ENCODE measurements at regions not wholly inside any gene's neighbourhood (a gene's known extent, or its start where the extent isn't known, plus 50 kb on each side); places are given as distances from the start of the nearest gene placed in this dataset.

DNA sequence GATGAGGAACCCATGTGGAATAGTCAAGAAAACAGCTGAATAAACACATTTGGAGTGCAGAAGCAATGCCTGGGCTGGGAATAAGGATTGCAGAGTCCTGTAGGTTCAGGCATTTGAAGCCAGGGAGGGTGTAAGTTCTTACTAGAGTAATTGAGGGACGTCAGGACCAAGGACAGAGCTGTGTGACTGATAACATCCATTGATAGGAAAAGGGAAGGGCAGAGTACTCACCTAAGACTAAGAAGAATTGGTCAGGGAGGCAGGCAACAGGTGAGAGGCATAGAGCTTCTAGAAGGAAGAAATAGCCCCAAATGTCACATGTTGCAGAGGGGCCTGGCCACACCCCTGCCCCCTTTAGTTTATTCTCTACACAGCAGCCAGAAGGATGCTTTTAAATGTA lies 79.8 kb upstream of the TMEM132E start:
- Mint-ChIP-seq H3K9me3 (ENCODE audit: low read depth) (no peaks in the 10 kb centered on the region), H3K36me3 (ENCODE audit: low read depth) (no peaks in the 10 kb centered on the region), H3K4me1 (peaks cover 5% of the 10 kb centered on the region), H3K4me3 (no peak overlapping the region), H3K27me3 (peaks cover 23% of the 10 kb centered on the region), H3K27ac (no peak overlapping the region)
- DNase-seq (peak; percentile 30), ATAC-seq (no peak)
- CTCF ChIA-PET, result no interaction called here
- POLR2A ChIA-PET, result no interaction called here
- intact Hi-C loops (cut with DNase I, micrococcal nuclease), result no loop called here

DNA sequence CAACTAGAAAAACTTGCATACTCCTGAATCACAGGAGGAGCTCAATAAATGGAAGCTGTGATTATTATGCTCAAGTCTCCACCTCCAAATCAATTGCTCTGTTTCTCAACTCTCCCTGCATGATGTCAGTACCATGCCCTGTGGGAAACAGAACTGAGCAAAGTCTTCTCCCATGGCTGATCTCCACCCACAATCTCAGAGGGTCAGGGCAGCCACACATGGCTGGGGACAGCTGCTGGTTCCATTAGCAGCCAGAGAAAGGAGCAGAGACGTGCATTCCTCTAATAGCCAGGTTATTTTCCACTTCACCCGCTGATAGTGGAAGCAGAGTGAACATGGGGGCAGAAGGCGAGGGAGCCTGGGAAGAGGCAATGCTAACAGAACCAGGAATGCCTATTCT lies 85.5 kb upstream of the TMEM132E start:
- intact Hi-C loops (cut with DNase I, micrococcal nuclease), result no loop called here
- ChIA-PET POLR2A (no interaction called here), CTCF (interaction anchor here (0.6 to 1.1 kb wide), 2 partner anchors 123 to 480 kb away, joined by 3 read pairs; no protein-coding TSS in a partner anchor)
- Mint-ChIP-seq H3K4me3 (no peak overlapping the region), H3K27ac (no peak overlapping the region), H3K36me3 (ENCODE audit: low read depth) (no peaks in the 10 kb centered on the region), H3K4me1 (no peaks in the 10 kb centered on the region), H3K27me3 (peaks cover 20% of the 10 kb centered on the region), H3K9me3 (ENCODE audit: low read depth) (no peaks in the 10 kb centered on the region)
- DNase-seq (no peak), ATAC-seq (no peak)

DNA sequence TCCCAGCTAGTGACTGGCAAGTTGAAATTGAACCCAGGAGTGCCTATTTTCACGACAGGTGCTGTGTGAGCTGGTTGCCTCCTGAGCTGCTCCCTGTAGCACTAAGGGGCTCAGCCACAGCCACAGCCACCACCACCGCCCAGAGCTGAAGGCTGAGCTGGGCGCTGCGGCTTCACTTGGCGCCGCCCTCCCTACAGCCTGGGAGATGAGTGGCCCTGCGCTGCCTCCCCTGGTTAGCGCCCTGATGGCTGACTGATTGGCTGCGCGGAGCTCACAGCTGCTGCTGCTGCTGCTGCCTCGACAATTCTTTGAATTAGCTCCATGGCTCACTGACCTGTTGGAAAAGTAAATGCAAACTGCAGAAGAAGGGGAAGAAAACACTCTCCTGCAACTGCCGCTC lies 91.8 kb upstream of the TMEM132E start:
- CTCF ChIA-PET, result no interaction called here

DNA sequence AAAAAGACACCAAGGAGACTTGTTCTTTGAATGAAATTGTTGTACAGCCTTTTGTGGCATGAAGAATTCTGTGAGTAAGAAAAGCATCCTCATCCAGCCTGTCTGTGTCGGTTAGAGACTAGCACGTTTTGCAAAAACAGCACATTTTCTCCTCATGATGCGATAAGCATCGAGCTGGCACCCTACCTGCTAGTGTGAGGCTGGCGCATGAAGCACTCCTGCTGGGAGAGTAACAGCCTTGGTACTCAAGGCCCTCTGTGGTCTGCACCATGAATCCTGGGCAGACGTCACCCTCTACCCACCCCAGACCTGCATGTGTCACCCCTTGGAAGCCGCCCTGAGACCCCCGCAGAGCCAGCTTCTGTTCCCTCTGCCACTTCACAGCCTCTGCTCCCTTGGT lies 92.6 kb upstream of the TMEM132E start:
- no peak overlapping the region for H3K27ac Mint-ChIP-seq
- H3K9me3 Mint-ChIP-seq (ENCODE audit: low read depth), result no peaks in the 10 kb centered on the region
- no peak for ATAC-seq
- POLR2A ChIA-PET, result no interaction called here
- DNase-seq, result no peak
- H3K36me3 Mint-ChIP-seq (ENCODE audit: low read depth), result no peaks in the 10 kb centered on the region
- CTCF ChIA-PET, result interaction anchor here (0.6 kb wide), 2 partner anchors 80 to 435 kb away, joined by 3 read pairs; no protein-coding TSS in a partner anchor
- intact Hi-C loops (cut with DNase I, micrococcal nuclease), result no loop called here
- peaks cover 29% of the 10 kb centered on the region for H3K27me3 Mint-ChIP-seq
- no peak overlapping the region for H3K4me3 Mint-ChIP-seq
- no peaks in the 10 kb centered on the region for H3K4me1 Mint-ChIP-seq

More for the DNA sequence above, 91.8 kb upstream of the TMEM132E start:
- Mint-ChIP-seq H3K27me3 (peaks cover 31% of the 10 kb centered on the region), H3K4me1 (no peaks in the 10 kb centered on the region), H3K27ac (no peak overlapping the region), H3K36me3 (ENCODE audit: low read depth) (no peaks in the 10 kb centered on the region), H3K9me3 (ENCODE audit: low read depth) (no peaks in the 10 kb centered on the region), H3K4me3 (no peak overlapping the region)
- no peak for ATAC-seq
- DNase-seq, result no peak
- POLR2A ChIA-PET, result interaction anchor here (0.6 kb wide), 1 partner anchor 72 kb away, joined by 5 read pairs; no protein-coding TSS in a partner anchor
- intact Hi-C loops (cut with DNase I, micrococcal nuclease), result no loop called here

DNA sequence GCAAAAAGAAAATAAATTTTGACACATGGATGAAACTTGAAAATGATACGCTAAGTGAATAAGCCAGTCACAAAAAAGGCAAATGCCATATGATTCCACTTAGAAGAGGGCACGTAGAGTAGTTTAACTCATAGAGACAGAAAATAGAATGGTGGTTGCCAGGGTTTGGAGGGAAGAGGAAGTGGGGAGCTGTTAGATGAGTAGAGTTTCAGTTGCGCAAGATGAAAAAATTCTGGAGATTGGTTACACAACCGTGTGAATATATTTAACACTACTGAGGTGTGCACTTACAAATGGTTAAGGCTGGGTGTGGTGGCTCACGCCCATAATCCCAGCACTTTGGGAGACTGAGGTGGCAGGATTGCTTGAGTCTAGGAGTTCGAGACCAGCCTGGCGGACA lies 93.4 kb upstream of the TMEM132E start:
- H3K4me1 Mint-ChIP-seq, result no peaks in the 10 kb centered on the region
- H3K9me3 Mint-ChIP-seq (ENCODE audit: low read depth), result no peaks in the 10 kb centered on the region
- DNase-seq, result no peak
- H3K27me3 Mint-ChIP-seq, result peaks cover 27% of the 10 kb centered on the region
- no peak overlapping the region for H3K4me3 Mint-ChIP-seq
- H3K36me3 Mint-ChIP-seq (ENCODE audit: low read depth), result no peaks in the 10 kb centered on the region
- intact Hi-C loops (cut with DNase I, micrococcal nuclease), result no loop called here
- ChIA-PET POLR2A (no interaction called here), CTCF (no interaction called here)
- ATAC-seq, result no peak
- no peak overlapping the region for H3K27ac Mint-ChIP-seq

DNA sequence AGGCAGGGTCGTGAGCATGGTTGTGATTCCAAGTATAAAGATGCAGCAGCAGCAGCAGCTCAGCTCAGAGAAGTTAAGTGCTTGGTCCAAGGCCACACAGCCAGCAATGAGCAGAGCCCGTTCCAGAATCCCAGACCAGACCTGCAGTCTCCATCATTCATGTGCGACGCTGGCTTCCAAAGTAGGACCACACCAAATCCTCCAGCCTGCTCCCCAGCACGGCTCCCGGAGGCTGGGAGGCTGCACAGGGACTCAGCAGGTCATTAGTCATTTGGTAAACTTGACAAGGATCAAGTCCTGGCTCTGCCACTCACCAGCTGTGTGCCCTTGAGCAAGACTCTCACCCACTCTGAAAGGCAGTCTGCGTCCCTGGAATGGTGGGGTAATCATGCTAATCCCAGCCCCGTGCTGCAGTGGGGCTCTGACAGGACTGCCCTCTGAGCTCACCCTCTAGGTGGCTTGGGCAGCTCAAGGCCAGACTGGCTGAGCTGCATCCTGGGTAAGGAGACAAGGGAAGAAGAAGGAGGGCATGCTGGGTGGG lies 95.1 kb upstream of the TMEM132E start:
- CTCF ChIA-PET, result interaction anchor here (0.5 kb wide), 1 partner anchor 70 kb away, joined by 3 read pairs; no protein-coding TSS in a partner anchor
- H3K9me3 Mint-ChIP-seq (ENCODE audit: low read depth), result no peaks in the 10 kb centered on the region
- H3K27me3 Mint-ChIP-seq, result peaks cover 22% of the 10 kb centered on the region
- DNase-seq (no peak), ATAC-seq (no peak)
- no peak overlapping the region for H3K4me3 Mint-ChIP-seq
- H3K4me1 Mint-ChIP-seq, result no peaks in the 10 kb centered on the region
- POLR2A ChIA-PET, result no interaction called here
- no peaks in the 10 kb centered on the region for H3K36me3 Mint-ChIP-seq (ENCODE audit: low read depth)
- intact Hi-C loops (cut with DNase I, micrococcal nuclease), result no loop called here
- no peak overlapping the region for H3K27ac Mint-ChIP-seq

DNA sequence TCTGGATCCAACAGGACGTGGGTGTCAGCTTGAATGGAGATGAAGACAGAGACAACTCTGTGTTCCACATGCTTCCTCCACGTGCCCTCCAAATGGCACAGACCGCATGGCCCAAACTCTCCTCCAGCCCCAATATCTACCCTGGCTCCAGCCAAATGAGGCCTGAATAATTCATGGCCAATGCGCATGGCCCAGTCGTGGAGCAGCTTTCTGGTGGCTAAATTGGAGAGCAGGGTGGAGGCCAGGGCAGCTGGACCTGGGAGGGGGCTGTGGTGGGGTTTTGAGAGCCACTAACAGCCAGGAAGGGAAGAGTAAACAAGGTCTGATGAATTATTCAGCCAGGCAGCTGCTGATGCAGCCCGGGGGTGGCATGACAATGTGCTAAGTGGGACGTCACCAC lies 96.7 kb upstream of the TMEM132E start:
- CTCF ChIA-PET, result no interaction called here
- intact Hi-C loops (cut with DNase I, micrococcal nuclease), result no loop called here
- Mint-ChIP-seq H3K4me3 (no peak overlapping the region), H3K9me3 (ENCODE audit: low read depth) (no peaks in the 10 kb centered on the region), H3K27me3 (peaks cover 17% of the 10 kb centered on the region), H3K4me1 (no peaks in the 10 kb centered on the region), H3K27ac (no peak overlapping the region), H3K36me3 (ENCODE audit: low read depth) (no peaks in the 10 kb centered on the region)
- ATAC-seq, result no peak
- POLR2A ChIA-PET, result no interaction called here
- DNase-seq, result no peak

DNA sequence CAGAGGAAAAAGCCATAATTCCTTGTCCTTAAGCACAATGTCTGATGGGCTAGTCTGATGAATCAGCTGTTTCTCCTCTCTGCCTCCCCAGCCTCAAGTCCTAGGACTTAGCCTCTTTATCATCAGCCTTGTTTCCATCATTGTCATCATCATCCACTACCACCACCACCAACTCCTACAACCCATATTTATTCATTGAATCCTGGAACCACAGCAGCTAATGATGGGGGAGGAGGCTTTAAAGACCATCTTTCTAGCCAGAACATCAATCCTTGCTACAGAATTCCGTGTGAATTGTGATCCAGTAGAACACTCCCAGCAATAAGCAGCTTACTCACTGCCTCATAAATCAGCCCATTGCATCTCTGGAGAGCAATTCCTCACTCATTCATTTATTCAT lies 97.6 kb upstream of the TMEM132E start:
- ATAC-seq, result no peak
- no peak for DNase-seq
- H3K27ac Mint-ChIP-seq, result no peak overlapping the region
- intact Hi-C loops (cut with DNase I, micrococcal nuclease), result no loop called here
- peaks cover 11% of the 10 kb centered on the region for H3K27me3 Mint-ChIP-seq
- no peaks in the 10 kb centered on the region for H3K4me1 Mint-ChIP-seq
- H3K4me3 Mint-ChIP-seq, result no peak overlapping the region
- H3K36me3 Mint-ChIP-seq (ENCODE audit: low read depth), result no peaks in the 10 kb centered on the region
- ChIA-PET POLR2A (no interaction called here), CTCF (no interaction called here)
- no peaks in the 10 kb centered on the region for H3K9me3 Mint-ChIP-seq (ENCODE audit: low read depth)

DNA sequence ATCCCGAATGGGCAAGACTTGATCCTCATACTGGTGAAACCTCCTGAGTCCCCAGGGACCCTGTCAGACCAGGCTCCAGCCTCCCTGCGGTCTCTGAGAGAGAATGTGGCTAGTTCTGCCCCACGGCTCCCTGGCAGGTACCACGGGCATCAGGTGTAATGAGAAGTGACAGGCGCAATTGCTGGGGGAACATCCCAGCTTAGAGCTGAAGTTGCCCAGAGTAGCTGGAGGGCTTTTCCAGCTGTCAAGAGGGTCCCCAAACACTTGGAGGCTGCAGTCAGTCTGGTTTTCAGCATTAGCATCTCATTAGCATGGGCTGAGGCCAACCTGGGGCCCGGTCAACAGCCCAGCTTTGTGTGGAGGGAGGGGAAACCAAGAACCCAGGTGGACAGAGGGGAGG lies 100.0 kb upstream of the TMEM132E start:
- Mint-ChIP-seq H3K4me3 (no peak overlapping the region), H3K27me3 (peaks cover 5% of the 10 kb centered on the region), H3K27ac (no peak overlapping the region), H3K36me3 (ENCODE audit: low read depth) (no peaks in the 10 kb centered on the region), H3K9me3 (ENCODE audit: low read depth) (no peaks in the 10 kb centered on the region), H3K4me1 (no peaks in the 10 kb centered on the region)
- CTCF ChIA-PET, result interaction anchor here (0.7 kb wide), 1 partner anchor 1306 kb away, joined by 3 read pairs; no protein-coding TSS in a partner anchor
- POLR2A ChIA-PET, result no interaction called here
- no peak for ATAC-seq
- intact Hi-C loops (cut with DNase I, micrococcal nuclease), result no loop called here
- DNase-seq, result no peak

DNA sequence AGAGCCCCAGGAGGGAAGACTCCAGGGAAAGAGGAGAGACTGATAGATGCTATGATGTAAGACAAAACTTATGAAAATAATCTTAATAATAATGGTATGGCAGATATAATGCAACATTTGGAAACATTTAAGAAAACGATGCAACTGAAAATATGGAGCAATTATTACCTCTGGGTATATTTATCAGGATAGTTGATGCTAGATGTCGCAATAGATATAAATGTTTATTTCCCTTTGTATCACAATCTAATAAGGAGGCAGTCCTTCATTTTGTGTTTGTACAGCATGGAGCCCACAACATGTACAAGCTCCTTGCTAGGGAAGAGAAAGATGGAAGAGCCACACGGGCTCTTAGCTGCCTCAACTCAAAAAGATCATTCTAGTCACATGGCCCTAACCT lies 101.1 kb upstream of the TMEM132E start:
- H3K36me3 Mint-ChIP-seq (ENCODE audit: low read depth), result no peaks in the 10 kb centered on the region
- intact Hi-C loops (cut with DNase I, micrococcal nuclease), result no loop called here
- no peak overlapping the region for H3K27ac Mint-ChIP-seq
- POLR2A ChIA-PET, result no interaction called here
- ATAC-seq (no peak), DNase-seq (no peak)
- peaks cover 6% of the 10 kb centered on the region for H3K27me3 Mint-ChIP-seq
- H3K9me3 Mint-ChIP-seq (ENCODE audit: low read depth), result no peaks in the 10 kb centered on the region
- CTCF ChIA-PET, result interaction anchor here (0.6 kb wide), 1 partner anchor 389 kb away, joined by 4 read pairs; no protein-coding TSS in a partner anchor
- no peaks in the 10 kb centered on the region for H3K4me1 Mint-ChIP-seq
- no peak overlapping the region for H3K4me3 Mint-ChIP-seq

DNA sequence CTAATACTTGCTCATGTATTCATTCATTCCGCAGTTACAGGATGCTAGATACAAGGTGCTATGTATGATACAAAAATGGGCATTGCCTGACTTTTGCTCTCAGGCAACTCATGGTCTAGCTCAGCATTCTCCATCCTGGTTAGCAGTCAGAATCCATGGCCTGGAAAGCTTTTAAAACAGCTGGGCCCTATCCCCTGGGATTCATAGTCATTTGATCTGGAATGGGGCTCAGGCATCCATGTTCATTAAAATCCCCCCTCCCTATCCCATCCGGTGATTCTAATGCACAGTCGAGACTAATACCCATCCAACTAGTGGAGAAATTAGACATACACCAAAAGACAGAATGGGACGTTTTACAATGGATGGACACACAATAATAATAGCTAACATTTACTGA lies 104.1 kb upstream of the TMEM132E start:
- intact Hi-C loops (cut with DNase I, micrococcal nuclease), result no loop called here
- Mint-ChIP-seq H3K9me3 (ENCODE audit: low read depth) (no peaks in the 10 kb centered on the region), H3K27ac (no peak overlapping the region), H3K4me3 (no peak overlapping the region), H3K4me1 (no peaks in the 10 kb centered on the region), H3K36me3 (ENCODE audit: low read depth) (no peaks in the 10 kb centered on the region), H3K27me3 (peaks cover 11% of the 10 kb centered on the region)
- ChIA-PET POLR2A (no interaction called here), CTCF (interaction anchor here (0.6 kb wide), 1 partner anchor 22 kb away, joined by 3 read pairs; no protein-coding TSS in a partner anchor)
- ATAC-seq (no peak), DNase-seq (no peak)

DNA sequence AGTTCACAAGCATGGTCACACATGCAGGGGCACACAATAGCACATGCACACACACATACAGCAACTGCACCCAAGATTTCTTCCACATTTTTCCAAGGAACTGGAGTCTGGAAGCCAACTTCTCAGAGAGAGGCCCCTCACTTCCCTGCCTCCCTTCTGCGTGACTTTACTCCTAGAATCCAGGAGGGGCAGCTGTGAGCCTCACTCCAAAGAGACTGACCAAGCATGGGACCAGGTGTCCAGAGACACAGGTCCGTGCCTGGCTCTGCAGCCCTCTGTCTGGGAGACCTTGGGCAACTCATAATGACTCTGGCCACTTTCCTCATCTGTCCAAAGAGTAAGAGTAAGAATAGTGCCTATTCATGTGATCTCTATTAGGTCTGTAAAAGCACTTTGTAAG lies 104.7 kb upstream of the TMEM132E start:
- Mint-ChIP-seq H3K36me3 (ENCODE audit: low read depth) (no peaks in the 10 kb centered on the region), H3K27me3 (peaks cover 11% of the 10 kb centered on the region), H3K4me3 (no peak overlapping the region), H3K27ac (no peak overlapping the region), H3K9me3 (ENCODE audit: low read depth) (no peaks in the 10 kb centered on the region), H3K4me1 (no peaks in the 10 kb centered on the region)
- DNase-seq, result no peak
- ChIA-PET POLR2A (interaction anchor here (0.6 kb wide), 1 partner anchor 33 kb away, joined by 5 read pairs; no protein-coding TSS in a partner anchor), CTCF (no interaction called here)
- intact Hi-C loops (cut with DNase I, micrococcal nuclease), result no loop called here
- ATAC-seq, result no peak

DNA sequence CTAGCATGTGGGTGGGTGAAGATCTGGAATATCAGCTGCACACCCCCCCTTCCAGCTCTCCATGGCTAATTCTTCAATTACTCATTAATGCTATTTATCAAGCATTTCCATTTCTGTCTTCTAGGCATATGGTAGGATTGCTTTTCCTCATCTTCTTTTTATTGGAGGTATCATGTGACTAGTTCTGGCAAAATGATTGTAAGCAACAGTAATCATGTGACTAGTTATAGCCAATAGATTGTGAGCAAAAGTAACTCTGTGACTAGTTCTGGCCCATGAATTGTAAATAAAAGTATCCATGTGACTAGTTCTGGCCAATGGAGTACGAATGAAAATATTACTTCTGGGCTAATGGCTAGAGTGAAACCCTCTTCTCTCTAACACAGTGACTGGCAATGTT lies 107.0 kb upstream of the TMEM132E start:
- H3K4me3 Mint-ChIP-seq, result no peak overlapping the region

More for the DNA sequence above, 107.0 kb upstream of the TMEM132E start:
- H3K36me3 Mint-ChIP-seq (ENCODE audit: low read depth), result no peaks in the 10 kb centered on the region
- ChIA-PET POLR2A (no interaction called here), CTCF (no interaction called here)
- H3K4me1 Mint-ChIP-seq, result no peaks in the 10 kb centered on the region
- ATAC-seq, result no peak
- H3K27me3 Mint-ChIP-seq, result peaks cover 11% of the 10 kb centered on the region
- no peaks in the 10 kb centered on the region for H3K9me3 Mint-ChIP-seq (ENCODE audit: low read depth)
- no peak overlapping the region for H3K27ac Mint-ChIP-seq
- intact Hi-C loops (cut with DNase I, micrococcal nuclease), result no loop called here
- no peak for DNase-seq

Data from activated CD4-positive, alpha-beta T cell treated with anti-CD3 and anti-CD28 coated beads for 36 hours (primary cell).